Left ventricle myocardium inferior (tissue), 1 donor: ENCODE measurements at regions not wholly inside any gene's neighbourhood (a gene's known extent, or its start where the extent isn't known, plus 50 kb on each side); places are given as distances from the start of the nearest gene placed in this dataset.

ENCODE experiments used
- DNase-seq: peaks from one replicate; pipeline ENCODE4 v3.0.0-alpha.2; 2020
- H3K27ac ChIP-seq: fragments of 200-600 bp; replicated peaks from 2 replicates; pipeline ENCODE4 v1.8.0; 2021
- H3K27me3 ChIP-seq: fragments of 200-600 bp; 2 replicates; pipeline ENCODE4 v1.8.0; 2021; ENCODE audit warnings: low read depth
- H3K36me3 ChIP-seq: fragments of 200-600 bp; 2 replicates; pipeline ENCODE4 v1.8.0; 2021
- H3K4me1 ChIP-seq: fragments of 200-600 bp; 2 replicates; pipeline ENCODE4 v1.8.0; 2021
- H3K4me3 ChIP-seq: fragments of 200-600 bp; 2 replicates; pipeline ENCODE4 v1.8.0; 2021; ENCODE audit warnings: mild to moderate bottlenecking, moderate library complexity
- H3K9me3 ChIP-seq: fragments of 200-600 bp; replicated peaks from 2 replicates; pipeline ENCODE4 v1.8.0; 2021
- CTCF ChIP-seq: fragments of 200-600 bp; IDR thresholded peaks from 2 replicates; pipeline ENCODE4 v1.8.0; 2021; ENCODE audit warnings: antibody characterized with exemption, mild to moderate bottlenecking, borderline replicate concordance
- intact Hi-C: fragments of 100-400 bp; cut with micrococcal nuclease; formaldehyde crosslinking; loops from one replicate; pipeline ENCODE4 v1.11.0; 2022
- donor health status: DM: no; HTN: yes; CAD: no; lungs with severe emphysema.

GRCh38 chr5:166358127-166358830, 1933.2 kb upstream of the WWC1 start:
- Histone ChIP-seq H3K27ac (no peak overlapping the region), H3K9me3 (peaks cover 32% of the 10 kb centered on the region), H3K4me1 (no peaks in the 10 kb centered on the region), H3K27me3 (no peaks in the 10 kb centered on the region), H3K4me3 (no peak overlapping the region), H3K36me3 (no peaks in the 10 kb centered on the region)
- DNase-seq: no peak
- intact Hi-C loops: no loop called here
- no peak for TF ChIP-seq CTCF

- Histone ChIP-seq H3K36me3 (no peaks in the 10 kb centered on the region), H3K9me3 (peaks cover 32% of the 10 kb centered on the region), H3K4me1 (no peaks in the 10 kb centered on the region), H3K27me3 (no peaks in the 10 kb centered on the region), H3K27ac (no peak overlapping the region), H3K4me3 (no peak overlapping the region)
- intact Hi-C loops: no loop called here
- DNase-seq: no peak
- TF ChIP-seq CTCF: no peak
These were observed 1928.2 kb upstream of the WWC1 start for GRCh38 chr5:166363087-166363760.

GRCh38 chr5:166365164-166365563, 1926.3 kb upstream of the WWC1 start:
- Histone ChIP-seq H3K4me1 (no peaks in the 10 kb centered on the region), H3K27ac (no peak overlapping the region), H3K9me3 (peaks cover 28% of the 10 kb centered on the region), H3K27me3 (no peaks in the 10 kb centered on the region), H3K4me3 (no peak overlapping the region), H3K36me3 (no peaks in the 10 kb centered on the region)
- intact Hi-C loops: no loop called here
- DNase-seq: no peak
- TF ChIP-seq CTCF: no peak

- no peak for DNase-seq
- no peaks in the 10 kb centered on the region for H3K36me3 ChIP-seq
- no peak overlapping the region for H3K27ac ChIP-seq
- no peaks in the 10 kb centered on the region for H3K27me3 ChIP-seq
- no peak for TF ChIP-seq CTCF
- no peak overlapping the region for H3K4me3 ChIP-seq
- H3K9me3 ChIP-seq: peaks cover 9% of the 10 kb centered on the region
- intact Hi-C loops: no loop called here
- H3K4me1 ChIP-seq: no peaks in the 10 kb centered on the region
These were observed 1924.1 kb upstream of the WWC1 start for GRCh38 chr5:166367391-166367790.

GRCh38 chr5:166369346-166369745, 1922.1 kb upstream of the WWC1 start:
- H3K4me1 ChIP-seq: no peaks in the 10 kb centered on the region
- H3K27me3 ChIP-seq: no peaks in the 10 kb centered on the region
- no peak for TF ChIP-seq CTCF
- no peak overlapping the region for H3K27ac ChIP-seq
- DNase-seq: no peak
- H3K36me3 ChIP-seq: no peaks in the 10 kb centered on the region
- intact Hi-C loops: no loop called here
- H3K9me3 ChIP-seq: no peaks in the 10 kb centered on the region
- H3K4me3 ChIP-seq: no peak overlapping the region
